ENCODE measurements at regions not wholly inside any gene's neighbourhood (a gene's known extent, or its start where the extent isn't known, plus 50 kb on each side); places are given as distances from the start of the nearest gene placed in this dataset.

GRCh38 chr18:51361130-51361860 is 163.8 kb upstream of the MEX3C start:
- intact Hi-C loops (cut with micrococcal nuclease) (no loop called here), in situ Hi-C loops (cut with MboI) (no loop called here)
- H3K9me1 ChIP-seq (ENCODE audit: control insufficient read depth, insufficient read depth, low read length): no peaks in the 10 kb centered on the region
- H3K79me2 ChIP-seq (ENCODE audit: control insufficient read depth, insufficient read depth, low read length): no peaks in the 10 kb centered on the region
- WGBS (ENCODE audit: insufficient coverage, low coverage, missing lambda C conversion rate): 3% methylated on average over 6 of the region's 6 CpGs
- no peaks in the 10 kb centered on the region for H3K36me3 ChIP-seq (ENCODE audit: control insufficient read depth, insufficient read depth, low read length)
- H3K4me2 ChIP-seq (ENCODE audit: insufficient read depth, low read length): no peak overlapping the region
- no peak overlapping the region for H3K27ac ChIP-seq (ENCODE audit: extremely low read depth, low read depth, low read length)
- no peak overlapping the region for H3K9ac ChIP-seq (ENCODE audit: insufficient read depth in 1 of 2, low read depth in 2 of 2, low read length in 2 of 2)
- POLR2A ChIA-PET: interaction anchor here (1.2 kb wide), 1 partner anchor 44 kb away, joined by 3 read pairs; no protein-coding TSS in a partner anchor
- no peaks in the 10 kb centered on the region for H4K20me1 ChIP-seq (replicated peaks; ENCODE audit: control insufficient read depth, insufficient read depth, low read length)
- no peak overlapping the region for H3K4me3 ChIP-seq
- no peak overlapping the region for H2AFZ ChIP-seq (ENCODE audit: low read depth, low read length)
- H3K9me3 ChIP-seq (replicated peaks; ENCODE audit: control insufficient read depth, insufficient read depth, low read depth, low read length): no peaks in the 10 kb centered on the region
- BruUV-seq (replicated peaks): no TSS peak
- FAIRE-seq (no peak), DNase-seq (ENCODE audit: extremely low read depth in 1 of 4, low spot score in 3 of 4) (peak in 1 of 4 experiments; percentile 29), ATAC-seq (peak; percentile 27)
- H3K4me1 ChIP-seq (replicated peaks in 1 of 2; ENCODE audit: control insufficient read depth in 2 of 2, insufficient read depth in 2 of 2, low read length in 2 of 2): peaks cover 0 to 3% of the 10 kb centered on the region in 2 experiments; a peak in 2 of 5 replicates
- CTCF ChIA-PET (ENCODE audit: low intra/inter-chr PET ratio): no interaction called here
- H3K27me3 ChIP-seq (ENCODE audit: control insufficient read depth in 2 of 2, insufficient read depth in 2 of 2, low read length in 2 of 2): no peaks in the 10 kb centered on the region
- no peak for TF ChIP-seq ZNF23 (CRISPR knock-in tag; IDR thresholded peaks at IDR 0.05)
- peak; percentile 26; the same call in 1 of the 2 replicates for TF ChIP-seq TAL1 (IDR thresholded peaks at IDR 0.05)
- 0 out of 2 replicates have a peak, but pooled peaks have one; percentile 12 for TF ChIP-seq CBFA2T2 (conservative IDR thresholded peaks at IDR 0.05)
- TF ChIP-seq SMAD4 (CRISPR knock-in tag; conservative IDR thresholded peaks at IDR 0.05): peak; percentile 83
- TF ChIP-seq STAT5A (IDR thresholded peaks at IDR 0.05; ENCODE audit: borderline replicate concordance, low read length): 0 out of 2 replicates have a peak, but pooled peaks have one; percentile 8
- TF ChIP-seq ETV6 (IDR thresholded peaks at IDR 0.05; ENCODE audit: borderline replicate concordance in 1 of 2, low read depth in 2 of 2, low read length in 1 of 2): peak; percentile 75 to 81
- TF ChIP-seq ETV6 (CRISPR knock-in tag; IDR thresholded peaks at IDR 0.05; ENCODE audit: borderline replicate concordance): no peak
- peak; percentile 26; the same call in 1 of the 2 replicates for TF ChIP-seq EP300 (IDR thresholded peaks at IDR 0.05; ENCODE audit: low read length)
- TF ChIP-seq U2AF1 (optimal IDR thresholded peaks at IDR 0.05; ENCODE audit: low read depth, low read length): no peak
- peak; percentile 56; the same call in 1 of the 2 replicates for TF ChIP-seq ZBTB5 (IDR thresholded peaks at IDR 0.05)
- TF ChIP-seq MEF2D (tag; conservative IDR thresholded peaks at IDR 0.05; ENCODE audit: low read depth): peak; percentile 86; the same call in 1 of the 2 replicates
- TF ChIP-seq MAFF (IDR thresholded peaks at IDR 0.05; ENCODE audit: low read length): no peak
- peak; percentile 47 to 54; a peak in 3 of 4 replicates for TF ChIP-seq NRF1 (conservative IDR thresholded peaks at IDR 0.05 in 1 of 2, IDR thresholded peaks at IDR 0.05 in 1 of 2)
- no peak for TF ChIP-seq ATF6 (CRISPR knock-in tag; IDR thresholded peaks at IDR 0.05)
- TF ChIP-seq NR2C2 (CRISPR knock-in tag; IDR thresholded peaks at IDR 0.05): no peak
- peak; percentile 48; the same call in 1 of the 2 replicates for TF ChIP-seq NR2C2 (tag; IDR thresholded peaks at IDR 0.05)
- peak; percentile 57 for TF ChIP-seq CBFA2T3 (IDR thresholded peaks at IDR 0.05)

All from K562 (cell line).